Testis (tissue), 2 donors: ENCODE measurements at regions not wholly inside any gene's neighbourhood (a gene's known extent, or its start where the extent isn't known, plus 50 kb on each side); places are given as distances from the start of the nearest gene placed in this dataset.

Source experiments
- DNase-seq: peaks from one replicate; pipeline ENCODE4 v3.0.0-alpha.2; 2019
- H3K27ac ChIP-seq, 2 donors: fragments of 200-600 bp; sonication (generic); one replicate each; pipeline ENCODE4 v1.5.1; 2019
- H3K27me3 ChIP-seq: fragments of 200-600 bp; sonication (generic); one replicate; pipeline ENCODE4 v1.5.1; 2019
- H3K36me3 ChIP-seq: fragments of 200-600 bp; sonication (generic); one replicate; pipeline ENCODE4 v1.5.1; 2017; ENCODE audit warnings: low read depth; ENCODE audit errors: missing control alignments
- H3K4me1 ChIP-seq: fragments of 200-600 bp; sonication (generic); one replicate; pipeline ENCODE4 v1.5.1; 2019
- H3K4me3 ChIP-seq, 2 donors: fragments of 200-600 bp; sonication (generic); one replicate each; pipeline ENCODE4 v1.5.1; 2017 to 2019
- H3K9me3 ChIP-seq: fragments of 200-600 bp; sonication (generic); one replicate; pipeline ENCODE4 v1.5.1; 2017
- POLR2A ChIP-seq: fragments of 450-650 bp; IDR thresholded peaks from one replicate; pipeline ENCODE4 v1.6.1; 2017; ENCODE audit warnings: antibody characterized with exemption, mild to moderate bottlenecking, moderate library complexity
- WGBS, 2 donors: methylation state at CpG; one replicate each; pipeline ENCODE4 v1.1.5; 2018; 5-methylcytosine and 5-hydroxymethylcytosine counted together
- intact Hi-C: fragments of 100-400 bp; cut with DNase I; formaldehyde crosslinking; loops from one replicate; pipeline ENCODE4 v1.15.1; 2023; ENCODE audit warnings: low total_unique reads
- TF ChIP-seq, protein P1 (sequence below), 3 experiments: fragments of 450-650 bp in 2 of 3; fragments of 200-600 bp in 1 of 3; sonication (generic) in 1 of 3; IDR thresholded peaks; one replicate each; pipeline ENCODE4 v1.5.1; 2016 to 2019; ENCODE audit warnings: antibody characterized with exemption in 3 of 3, mild to moderate bottlenecking in 2 of 3, moderate library complexity in 1 of 3

DNA sequence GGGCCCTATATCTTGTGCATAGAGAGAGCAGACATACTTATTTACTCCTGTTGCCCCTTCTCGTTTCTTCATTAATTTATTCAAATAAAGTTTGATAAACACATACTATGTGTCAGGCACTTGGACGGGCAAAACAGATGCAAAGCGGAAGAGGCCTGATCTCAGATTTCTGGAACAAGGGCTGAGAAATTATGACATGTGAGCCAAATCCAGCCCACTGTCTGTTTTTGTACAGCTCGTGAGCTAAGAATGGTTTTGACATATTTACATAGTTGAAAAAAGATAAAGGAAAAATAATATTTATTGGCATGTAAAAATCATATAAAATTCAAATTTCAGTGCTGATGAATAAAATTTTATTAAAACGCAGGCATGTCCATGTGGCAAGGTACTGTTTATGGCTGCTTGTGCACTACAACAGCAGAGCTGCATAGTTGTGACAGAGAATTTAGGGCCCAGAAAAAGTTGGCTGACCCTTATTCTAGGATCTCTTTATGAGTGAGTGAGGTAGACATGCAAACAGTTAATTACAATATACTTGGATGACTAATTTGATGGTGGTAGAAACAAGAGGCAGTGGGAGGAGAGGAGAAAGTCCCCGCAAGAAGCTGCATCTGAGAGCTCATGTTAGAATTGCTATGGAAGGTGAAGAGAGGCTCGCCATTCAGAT is 68.1 kb upstream of the ITPRID1 start:
- Histone ChIP-seq H3K4me1 (no peaks in the 10 kb centered on the region), H3K9me3 (no peaks in the 10 kb centered on the region), H3K36me3 (no peaks in the 10 kb centered on the region), H3K27me3 (no peaks in the 10 kb centered on the region), H3K4me3 (no peak overlapping the region), H3K27ac (no peak overlapping the region)
- intact Hi-C loops: no loop called here
- no peak for DNase-seq
- WGBS, 2 donors: 81 to 83% methylated on average over 7 of the region's 7 CpGs
- TF ChIP-seq, protein P1, sequence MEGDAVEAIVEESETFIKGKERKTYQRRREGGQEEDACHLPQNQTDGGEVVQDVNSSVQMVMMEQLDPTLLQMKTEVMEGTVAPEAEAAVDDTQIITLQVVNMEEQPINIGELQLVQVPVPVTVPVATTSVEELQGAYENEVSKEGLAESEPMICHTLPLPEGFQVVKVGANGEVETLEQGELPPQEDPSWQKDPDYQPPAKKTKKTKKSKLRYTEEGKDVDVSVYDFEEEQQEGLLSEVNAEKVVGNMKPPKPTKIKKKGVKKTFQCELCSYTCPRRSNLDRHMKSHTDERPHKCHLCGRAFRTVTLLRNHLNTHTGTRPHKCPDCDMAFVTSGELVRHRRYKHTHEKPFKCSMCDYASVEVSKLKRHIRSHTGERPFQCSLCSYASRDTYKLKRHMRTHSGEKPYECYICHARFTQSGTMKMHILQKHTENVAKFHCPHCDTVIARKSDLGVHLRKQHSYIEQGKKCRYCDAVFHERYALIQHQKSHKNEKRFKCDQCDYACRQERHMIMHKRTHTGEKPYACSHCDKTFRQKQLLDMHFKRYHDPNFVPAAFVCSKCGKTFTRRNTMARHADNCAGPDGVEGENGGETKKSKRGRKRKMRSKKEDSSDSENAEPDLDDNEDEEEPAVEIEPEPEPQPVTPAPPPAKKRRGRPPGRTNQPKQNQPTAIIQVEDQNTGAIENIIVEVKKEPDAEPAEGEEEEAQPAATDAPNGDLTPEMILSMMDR (IDR thresholded peaks at IDR 0.05): no peak
- TF ChIP-seq POLR2A: no peak

DNA sequence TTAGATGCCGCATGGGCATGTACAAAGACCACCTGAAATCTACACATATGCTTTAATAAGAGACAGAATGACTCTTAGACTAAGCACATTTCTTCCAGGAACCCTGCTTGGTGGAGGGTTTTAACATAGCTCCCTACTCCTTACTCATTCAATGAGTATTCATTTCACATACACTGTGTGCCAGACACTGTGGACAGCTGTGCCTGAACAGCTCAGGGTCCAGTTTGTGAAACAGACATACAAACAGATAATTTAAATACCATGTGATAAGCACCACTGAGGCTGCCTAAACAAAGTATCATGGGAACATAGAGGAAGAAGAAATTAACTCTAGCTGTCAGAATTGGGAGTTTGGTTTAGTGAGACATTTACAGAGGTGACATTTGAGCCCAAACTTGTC is 65.2 kb upstream of the ITPRID1 start:
- H3K27me3 ChIP-seq: no peaks in the 10 kb centered on the region
- no peak overlapping the region for H3K4me3 ChIP-seq
- H3K27ac ChIP-seq: no peak overlapping the region
- no peaks in the 10 kb centered on the region for H3K4me1 ChIP-seq
- WGBS, 2 donors: 91 to 100% methylated on average over 1 of the region's 1 CpG
- DNase-seq: no peak
- no peak for TF ChIP-seq POLR2A
- TF ChIP-seq, protein P1 (IDR thresholded peaks at IDR 0.05): no peak
- H3K9me3 ChIP-seq: no peaks in the 10 kb centered on the region
- no peaks in the 10 kb centered on the region for H3K36me3 ChIP-seq
- intact Hi-C loops: no loop called here

DNA sequence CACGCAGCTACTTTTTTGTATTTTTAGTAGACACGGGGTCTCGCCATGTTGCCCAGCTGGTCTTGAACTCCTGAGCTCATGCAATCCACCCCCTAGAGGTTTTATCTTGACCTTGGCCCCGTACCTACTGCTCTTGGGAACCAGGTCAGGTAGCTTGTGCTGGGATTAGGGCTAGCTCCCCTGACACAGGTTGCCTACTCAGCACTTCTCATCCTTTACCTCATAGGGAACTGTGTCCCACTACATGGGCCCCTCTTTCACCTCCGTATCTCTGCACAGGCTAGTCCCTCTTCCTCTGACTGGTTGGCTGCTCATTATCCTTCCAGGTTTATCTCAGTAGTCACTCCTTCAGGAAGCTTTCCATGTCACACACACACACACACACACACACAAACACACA is 58.0 kb upstream of the ITPRID1 start:
- no peaks in the 10 kb centered on the region for H3K9me3 ChIP-seq
- no peaks in the 10 kb centered on the region for H3K27me3 ChIP-seq
- no peak overlapping the region for H3K4me3 ChIP-seq
- H3K27ac ChIP-seq: no peak overlapping the region
- H3K36me3 ChIP-seq: no peaks in the 10 kb centered on the region
- intact Hi-C loops: no loop called here
- DNase-seq: no peak
- 93 to 96% methylated on average over 5 of the region's 5 CpGs for WGBS, 2 donors
- TF ChIP-seq, protein P1 (IDR thresholded peaks at IDR 0.05): no peak
- TF ChIP-seq POLR2A: no peak
- no peaks in the 10 kb centered on the region for H3K4me1 ChIP-seq

DNA sequence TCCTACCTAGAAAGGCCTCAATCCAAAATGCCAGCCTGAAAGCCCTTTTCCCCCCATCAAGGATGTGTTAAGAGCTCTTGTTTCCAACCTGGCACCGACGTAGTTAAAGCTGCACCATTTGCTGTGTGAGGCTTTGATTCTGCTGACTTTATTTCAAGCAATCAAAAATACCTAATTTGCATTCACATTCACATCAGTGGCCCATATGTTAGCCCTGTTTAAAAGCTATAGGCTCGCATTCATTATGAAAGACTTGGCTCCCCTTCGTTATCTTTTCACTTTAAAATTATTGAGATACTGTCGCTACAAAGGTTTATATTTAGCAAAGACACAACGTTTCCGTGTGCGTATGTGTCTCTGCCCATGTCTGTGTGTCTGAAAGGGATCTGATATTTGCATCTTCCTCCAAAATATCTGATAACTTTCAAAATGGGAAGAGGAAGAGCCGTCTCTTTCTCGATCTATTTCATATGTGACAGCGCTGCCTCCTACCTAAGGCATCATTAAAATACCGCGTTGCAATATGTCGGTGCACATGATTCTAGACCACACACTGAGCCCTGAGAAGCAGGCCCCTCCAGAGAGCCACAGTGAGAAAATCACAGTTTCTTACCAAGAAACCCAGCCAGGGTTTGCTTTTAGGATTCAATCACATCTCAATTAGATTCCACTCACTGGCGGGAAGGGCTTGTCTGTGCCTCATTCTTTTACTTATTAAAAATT is 57.1 kb upstream of the ITPRID1 start:
- TF ChIP-seq POLR2A: no peak
- TF ChIP-seq, protein P1 (IDR thresholded peaks at IDR 0.05): no peak
- no peak for DNase-seq
- H3K9me3 ChIP-seq: no peaks in the 10 kb centered on the region
- WGBS, 2 donors: 59 to 67% methylated on average over 15 of the region's 15 CpGs
- no peaks in the 10 kb centered on the region for H3K36me3 ChIP-seq
- H3K4me1 ChIP-seq: no peaks in the 10 kb centered on the region
- intact Hi-C loops: no loop called here
- H3K27me3 ChIP-seq: no peaks in the 10 kb centered on the region
- no peak overlapping the region for H3K4me3 ChIP-seq
- no peak overlapping the region for H3K27ac ChIP-seq

DNA sequence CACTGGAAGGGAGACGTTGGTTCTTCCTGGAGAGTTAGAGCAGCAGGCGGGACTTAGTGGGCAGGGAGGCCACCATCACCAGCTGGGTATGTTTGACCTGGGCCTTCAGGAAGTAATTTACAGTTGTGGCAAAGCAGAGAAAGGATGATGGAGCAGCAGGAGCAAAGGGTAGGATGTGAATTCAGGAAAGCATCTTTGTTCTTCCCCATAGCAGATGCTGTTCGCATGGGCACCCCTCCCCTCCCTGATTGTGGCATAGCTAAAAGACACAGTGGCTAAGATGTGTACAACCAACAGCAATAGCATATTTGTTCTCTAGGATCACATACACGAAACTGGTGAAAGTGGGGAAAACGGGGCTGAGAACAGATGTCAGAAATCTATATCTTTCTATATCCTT is 56.3 kb upstream of the ITPRID1 start:
- DNase-seq: no peak
- H3K4me1 ChIP-seq: no peaks in the 10 kb centered on the region
- H3K9me3 ChIP-seq: no peaks in the 10 kb centered on the region
- no peaks in the 10 kb centered on the region for H3K27me3 ChIP-seq
- H3K36me3 ChIP-seq: no peaks in the 10 kb centered on the region
- no peak overlapping the region for H3K4me3 ChIP-seq
- TF ChIP-seq POLR2A: no peak
- TF ChIP-seq, protein P1 (IDR thresholded peaks at IDR 0.05): no peak
- 78 to 79% methylated on average over 5 of the region's 5 CpGs for WGBS, 2 donors
- intact Hi-C loops: no loop called here
- H3K27ac ChIP-seq: no peak overlapping the region
